Esophagus squamous epithelium (tissue), 4 donors: ENCODE measurements at regions not wholly inside any gene's neighbourhood (a gene's known extent, or its start where the extent isn't known, plus 50 kb on each side); places are given as distances from the start of the nearest gene placed in this dataset.

Experiments
- CTCF ChIP-seq, 6 experiments: fragments of 450-650 bp in 4 of 6; fragments of 200-600 bp in 2 of 6; sonication (generic) in 2 of 6; IDR thresholded peaks; one replicate each; pipeline ENCODE4 v1.5.1; 2016 to 2019; ENCODE audit warnings: antibody characterized with exemption in 6 of 6, mild to moderate bottlenecking in 4 of 6, moderate library complexity in 4 of 6
- POLR2A ChIP-seq, 4 donors: fragments of 450-650 bp; IDR thresholded peaks; one replicate each; pipeline ENCODE4 v1.6.1; 2017; ENCODE audit warnings: antibody characterized with exemption in 4 of 4, mild to moderate bottlenecking in 4 of 4, moderate library complexity in 3 of 4

DNA sequence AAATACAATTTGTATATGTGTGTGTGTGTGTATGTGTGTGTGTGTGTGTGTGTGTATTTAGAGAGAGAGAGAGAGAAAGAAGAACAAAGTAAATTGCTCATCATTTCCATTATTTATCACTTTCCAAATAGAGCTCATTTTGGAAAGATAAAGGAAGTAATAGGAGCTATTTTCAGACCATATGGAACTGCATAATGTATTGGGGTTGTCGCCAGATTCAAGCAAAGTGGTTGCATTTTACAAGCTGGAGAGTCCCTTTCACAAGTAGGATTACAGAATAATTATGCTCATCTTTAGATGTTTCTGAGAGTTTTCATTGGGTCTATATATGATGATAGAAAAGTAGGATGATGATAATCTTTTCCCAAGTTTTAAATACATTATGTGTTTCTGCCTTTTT is 842.7 kb upstream of the SLC10A2 start:
- TF ChIP-seq CTCF (IDR thresholded peaks at IDR 0.05) (no peak), POLR2A (IDR thresholded peaks at IDR 0.05) (no peak)
